NCI-H1694 treated with DMSO at 0.1 percent for 48 hours (cell line): ENCODE measurements at regions not wholly inside any gene's neighbourhood (a gene's known extent, or its start where the extent isn't known, plus 50 kb on each side); places are given as distances from the start of the nearest gene placed in this dataset.
"Not testable (repeated sequence)": the region's sequence is repeated elsewhere in the genome, so short reads cannot be mapped to it uniquely, and the experiment has no call there.

Experiments
- DNase-seq: peaks from one replicate; lab custom pipeline; 2025; lab: John Stamatoyannopoulos, UW

DNA sequence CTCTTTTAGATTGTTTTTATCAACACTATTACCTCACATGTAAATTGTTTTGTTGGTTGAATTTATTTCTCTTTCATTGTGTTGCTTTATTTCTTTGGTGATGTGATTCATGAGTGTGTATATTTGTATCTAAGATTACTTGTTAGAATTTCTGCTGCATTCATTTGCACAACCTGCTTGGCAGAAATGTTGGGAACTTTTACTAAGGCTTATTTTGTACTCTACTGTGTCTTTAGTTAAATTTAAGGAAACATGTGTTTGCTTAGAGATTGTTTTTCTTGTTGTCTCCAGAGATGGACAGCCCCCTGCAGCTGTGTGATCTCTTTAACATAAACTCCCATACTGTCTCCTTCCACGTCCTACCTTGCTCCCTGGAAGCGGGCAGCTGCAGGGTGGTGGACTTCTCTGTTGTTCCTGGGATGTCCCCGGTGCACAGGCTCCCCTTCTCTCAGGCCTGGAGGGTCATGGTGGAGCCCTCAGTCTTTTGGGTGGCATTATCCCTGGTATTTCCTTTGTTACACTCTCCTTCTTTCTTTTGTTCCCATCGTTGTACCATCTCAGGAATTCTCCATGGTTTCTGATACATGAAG is 212.0 kb upstream of the SPRY2 start:
- no peak for DNase-seq

DNA sequence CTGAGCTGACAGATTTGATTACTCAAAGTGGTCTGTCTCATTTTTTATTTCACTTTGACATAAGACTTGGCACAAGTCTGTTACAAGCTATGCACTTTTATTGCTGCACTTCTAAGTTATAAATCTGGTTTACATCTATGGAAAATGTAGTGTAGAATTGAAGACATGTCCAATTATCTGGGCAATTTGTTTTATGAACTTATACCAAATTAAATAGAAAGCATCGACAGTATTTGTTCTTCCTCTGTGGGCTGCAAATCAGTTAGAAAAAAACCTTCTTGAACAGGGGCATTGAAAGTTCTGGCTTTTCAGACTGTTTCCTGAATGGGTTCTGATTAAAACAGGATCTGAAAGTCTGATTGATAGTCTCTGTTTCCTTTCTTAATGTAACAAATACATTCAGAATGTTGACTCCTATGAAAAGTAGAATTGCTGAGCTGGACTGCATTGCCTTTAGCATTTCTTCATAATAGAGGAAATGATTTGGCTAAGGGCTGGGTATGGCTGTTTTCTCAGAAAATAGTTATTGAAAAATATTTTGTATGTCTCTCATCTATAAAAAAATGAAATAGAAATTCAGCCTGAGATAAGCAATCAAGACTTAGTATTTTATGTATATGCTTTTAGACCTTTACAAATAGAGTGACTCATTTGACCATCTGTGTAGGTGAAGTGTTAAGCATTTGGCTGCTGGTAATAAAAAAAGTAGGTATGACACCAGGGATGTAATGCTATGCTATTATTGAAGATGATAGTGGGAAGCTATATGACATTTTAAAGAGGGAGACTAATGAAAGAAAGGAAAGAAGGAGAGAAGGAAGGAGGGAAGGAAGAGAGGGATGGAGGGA is 210.9 kb upstream of the SPRY2 start:
- no peak for DNase-seq

DNA sequence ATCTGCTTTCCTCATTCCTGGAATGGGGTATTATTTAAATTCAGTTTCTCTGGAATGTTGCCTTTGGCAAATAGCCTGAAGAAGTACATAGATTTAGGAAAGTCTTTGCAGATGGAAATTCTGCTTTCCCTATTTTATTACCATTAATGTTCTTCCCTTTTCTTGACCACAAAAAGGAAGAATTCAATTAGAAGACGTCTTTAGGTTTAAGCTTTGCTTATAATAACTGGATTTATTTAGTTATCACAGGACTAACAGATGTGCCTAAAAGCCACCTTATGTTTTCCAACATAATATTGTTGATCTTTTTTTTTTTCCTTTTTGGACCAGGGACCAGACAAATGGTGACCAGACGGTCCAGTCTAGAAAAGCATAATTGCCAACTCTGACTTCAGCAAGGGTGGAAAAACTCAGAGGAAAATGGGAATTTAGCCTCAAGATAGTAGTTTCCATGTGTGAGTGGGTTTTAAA is 210.1 kb upstream of the SPRY2 start:
- no peak for DNase-seq

DNA sequence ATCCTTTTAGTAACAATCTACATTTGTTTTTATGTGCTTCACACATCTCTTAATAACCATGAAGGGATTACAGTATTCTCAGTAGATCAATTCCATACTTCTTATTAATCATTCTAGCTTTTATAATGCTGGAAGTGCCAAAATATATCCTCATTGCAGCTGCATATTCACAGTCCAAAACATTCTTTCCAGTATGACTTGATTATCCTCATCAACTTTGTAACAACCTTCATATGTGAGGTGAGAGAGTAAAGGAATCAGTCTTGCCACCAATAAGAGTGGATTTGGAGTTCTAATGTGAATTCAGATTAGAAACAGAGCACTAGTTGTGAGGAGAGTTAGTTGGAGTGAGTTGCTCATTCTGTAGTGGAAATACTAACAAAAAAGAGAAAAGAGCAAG is 208.0 kb upstream of the SPRY2 start:
- no peak for DNase-seq

DNA sequence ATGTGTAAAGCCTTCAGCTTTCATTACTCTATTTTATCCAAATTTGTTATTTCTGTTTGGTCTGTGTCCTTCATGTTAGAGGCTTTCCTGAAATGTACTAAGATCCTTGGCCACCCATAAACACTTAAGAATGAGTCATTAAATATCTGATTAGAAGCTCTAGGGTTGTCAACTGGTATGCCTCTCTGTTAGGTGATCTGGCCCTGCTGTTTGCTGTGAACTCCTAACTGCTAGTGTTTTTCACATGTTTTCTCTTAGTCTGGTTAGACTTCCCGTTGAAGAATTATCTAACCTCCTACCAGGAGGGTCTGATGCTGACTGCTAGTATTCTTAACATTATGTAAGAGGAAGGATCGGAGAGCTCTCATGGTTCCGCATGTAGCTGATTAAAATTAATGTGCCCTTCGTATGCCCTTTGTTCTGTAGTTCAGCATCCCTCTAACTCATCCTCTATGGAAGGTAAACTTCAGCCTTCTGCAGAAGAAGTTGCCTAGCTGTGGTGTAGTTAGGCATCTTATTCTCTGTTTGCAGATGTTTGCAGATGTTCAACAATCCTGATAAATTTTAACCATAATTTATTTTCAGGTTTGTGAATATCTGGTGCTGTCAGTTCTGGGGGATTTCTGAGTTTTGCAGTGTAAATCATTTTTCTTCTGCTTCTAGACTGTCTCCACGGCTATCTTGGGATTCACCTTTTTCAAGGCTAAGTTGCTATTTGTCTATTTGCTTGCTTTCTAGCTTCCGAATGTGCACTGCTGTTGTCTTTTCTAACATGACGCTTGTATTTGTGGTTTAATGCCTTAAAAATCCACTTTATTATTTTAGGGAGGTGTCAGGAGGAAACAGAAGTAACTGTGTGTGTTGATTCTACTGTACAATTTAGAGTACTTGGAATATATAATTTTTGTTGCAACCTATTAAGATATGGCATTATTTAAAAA is 207.2 kb upstream of the SPRY2 start:
- DNase-seq = no peak

DNA sequence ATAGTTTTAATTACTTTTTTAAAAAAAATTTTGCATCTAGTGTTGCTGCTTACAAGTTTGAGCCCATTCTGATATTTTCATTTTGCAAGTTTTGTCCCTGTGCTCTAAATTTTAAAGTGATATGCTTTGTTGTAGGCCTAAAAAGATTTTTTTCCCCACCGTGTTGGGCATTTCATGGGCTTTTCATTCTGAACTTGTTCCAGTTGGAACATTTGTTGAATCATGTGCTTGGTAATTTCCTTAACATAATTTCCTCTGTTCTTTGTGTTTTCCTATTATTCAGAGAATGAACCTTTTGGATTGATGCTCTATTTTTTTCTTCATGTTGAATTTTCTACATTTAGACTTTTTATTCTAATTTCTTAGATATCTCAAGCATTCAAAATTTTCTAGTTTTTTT is 206.4 kb upstream of the SPRY2 start:
- no peak for DNase-seq

DNA sequence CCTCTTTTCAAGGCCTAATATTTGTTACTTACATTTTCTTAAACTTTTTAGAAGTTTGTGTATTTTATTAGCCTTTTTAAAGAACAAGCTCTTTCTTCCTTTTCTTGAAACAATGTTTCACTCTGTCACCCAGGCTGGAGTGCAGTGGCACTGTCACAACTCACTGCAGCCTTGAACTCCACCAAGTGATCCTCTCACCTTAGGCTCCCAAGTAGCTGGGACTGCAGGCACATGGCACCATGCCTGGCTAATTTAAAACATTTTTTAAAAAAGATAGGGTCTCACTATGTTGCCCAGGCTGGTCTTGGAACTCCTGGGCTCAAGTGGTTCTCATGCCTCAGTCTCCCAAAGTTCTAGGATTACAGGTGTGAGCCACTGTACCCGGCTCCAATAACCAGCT is 192.2 kb upstream of the SPRY2 start:
- DNase-seq = no peak

DNA sequence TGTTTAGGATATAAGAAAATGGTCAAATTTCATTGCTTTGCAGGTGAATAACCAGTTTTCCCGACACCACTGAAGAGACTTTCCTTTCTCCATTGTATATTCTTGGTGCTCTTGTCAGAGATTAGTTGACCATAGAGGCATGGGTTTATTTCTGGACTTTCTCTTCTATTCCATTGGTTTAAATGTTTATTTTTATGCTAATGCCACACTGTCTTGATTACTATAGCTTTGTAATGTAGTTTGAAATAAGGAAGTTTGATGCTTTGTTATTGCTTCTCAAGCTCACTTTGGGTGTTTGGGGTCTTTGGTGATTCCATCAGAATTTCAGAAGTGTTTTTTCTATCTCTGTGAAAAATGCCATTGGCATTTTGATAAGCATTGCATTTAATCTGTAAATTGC is 190.0 kb upstream of the SPRY2 start:
- DNase-seq = no peak

DNA sequence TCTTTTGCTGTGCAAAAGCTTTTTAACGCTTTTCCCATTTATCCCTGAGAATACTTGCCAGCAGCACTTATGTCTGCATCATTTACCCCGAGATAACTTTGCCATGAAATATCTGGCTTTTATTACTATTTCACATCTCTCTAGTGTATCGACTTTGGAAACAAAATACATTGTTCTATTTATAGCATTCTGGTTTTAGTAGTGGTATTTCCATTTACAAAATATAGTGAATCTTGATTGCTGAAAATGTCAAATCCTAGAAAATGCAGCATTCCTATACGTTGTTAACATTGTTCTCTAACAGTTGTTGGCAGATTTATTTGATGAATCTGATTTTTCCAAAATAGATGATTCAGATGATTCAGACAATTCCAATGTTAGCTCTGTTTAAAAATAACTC is 189.3 kb upstream of the SPRY2 start:
- DNase-seq = no peak

DNA sequence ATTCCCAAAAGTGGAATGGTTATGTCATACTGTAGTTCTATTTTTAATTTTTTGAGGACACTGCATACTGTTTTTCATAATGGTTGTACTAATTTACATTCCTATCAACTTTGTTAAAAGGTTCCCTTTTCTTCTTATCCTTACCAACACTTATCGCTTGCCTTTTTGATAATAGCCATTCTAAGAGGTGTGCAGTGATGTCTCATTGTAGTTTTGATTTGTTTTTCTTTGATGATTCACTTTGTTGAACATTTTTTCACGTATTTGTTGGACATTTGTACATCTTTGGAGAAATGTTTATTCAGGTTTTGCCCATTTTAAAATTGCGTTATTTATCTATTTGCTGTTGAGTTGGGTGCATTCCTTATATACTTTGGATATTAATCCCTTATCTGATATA is 188.8 kb upstream of the SPRY2 start:
- DNase-seq = no peak

DNA sequence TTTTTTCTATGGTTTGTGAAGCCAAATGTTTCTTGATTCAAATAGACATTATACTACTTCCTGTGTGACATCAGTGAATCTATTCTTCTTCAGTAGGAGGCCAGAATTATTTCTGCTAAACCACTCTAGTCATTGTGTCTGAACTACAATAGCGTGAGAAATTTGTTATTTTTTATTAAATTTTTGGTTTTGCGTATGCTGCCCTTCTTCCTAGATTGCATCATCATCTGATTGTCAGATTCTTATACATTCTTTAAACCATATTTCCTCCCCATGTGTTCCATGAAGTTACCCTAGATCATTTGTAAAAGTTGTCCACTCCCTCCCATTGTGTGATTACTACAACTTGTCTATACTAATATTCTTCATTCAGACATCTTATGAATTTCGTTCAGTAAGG is 187.8 kb upstream of the SPRY2 start:
- DNase-seq = no peak

DNA sequence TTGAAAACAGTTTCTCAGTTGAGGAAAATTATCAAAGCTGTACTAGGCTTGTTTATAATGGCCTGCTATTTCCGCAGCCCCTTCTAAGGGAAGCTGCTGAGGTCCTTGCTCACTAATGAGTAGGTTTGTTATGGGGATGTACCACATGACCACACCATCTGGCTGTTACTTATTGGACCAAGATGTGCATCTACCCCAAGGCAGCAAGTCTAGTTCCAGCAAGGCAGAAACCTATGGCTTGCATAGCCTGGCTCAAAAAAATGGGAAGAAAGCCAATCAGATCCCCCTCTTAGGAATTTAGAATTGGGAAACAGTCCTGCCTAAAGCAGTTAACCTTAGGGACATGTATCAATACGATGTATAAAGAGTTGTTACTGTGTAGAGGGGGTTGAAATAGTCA is 186.5 kb upstream of the SPRY2 start:
- no peak for DNase-seq

DNA sequence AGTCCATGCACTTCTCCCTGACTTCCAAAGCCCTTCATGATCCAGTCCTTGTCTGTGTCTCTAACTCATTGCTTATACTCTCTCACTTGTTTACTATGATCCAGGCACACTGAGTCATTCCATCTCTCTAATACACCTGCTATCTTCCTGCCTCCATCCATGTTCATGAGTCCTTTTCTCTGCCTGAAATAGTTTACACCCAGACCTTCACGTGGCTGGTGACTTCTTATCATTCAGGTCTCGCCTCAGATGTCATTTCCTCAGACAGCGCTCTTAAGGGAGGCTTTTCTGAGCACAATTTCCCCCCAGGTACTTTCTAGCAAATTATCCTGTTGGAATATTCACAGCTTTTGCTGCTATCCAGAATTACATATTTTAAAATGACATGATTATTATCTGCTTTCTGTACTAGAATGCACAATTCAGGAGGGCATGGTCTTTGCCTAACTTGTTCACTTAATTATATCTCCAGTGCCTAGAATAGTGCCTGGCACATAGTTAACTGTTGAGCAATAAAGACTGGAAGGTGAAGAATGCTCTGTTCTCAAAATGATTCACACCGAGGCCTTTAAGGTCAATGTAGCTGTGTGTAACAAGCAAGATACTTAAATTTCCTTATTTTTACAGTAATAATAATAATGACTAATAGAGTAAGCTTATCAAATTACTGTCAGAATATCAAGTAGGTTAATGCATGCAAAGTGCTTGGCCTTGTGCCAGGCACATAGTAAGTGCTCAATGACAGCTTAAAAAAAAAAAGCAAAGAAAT is 183.7 kb upstream of the SPRY2 start:
- DNase-seq = no peak

DNA sequence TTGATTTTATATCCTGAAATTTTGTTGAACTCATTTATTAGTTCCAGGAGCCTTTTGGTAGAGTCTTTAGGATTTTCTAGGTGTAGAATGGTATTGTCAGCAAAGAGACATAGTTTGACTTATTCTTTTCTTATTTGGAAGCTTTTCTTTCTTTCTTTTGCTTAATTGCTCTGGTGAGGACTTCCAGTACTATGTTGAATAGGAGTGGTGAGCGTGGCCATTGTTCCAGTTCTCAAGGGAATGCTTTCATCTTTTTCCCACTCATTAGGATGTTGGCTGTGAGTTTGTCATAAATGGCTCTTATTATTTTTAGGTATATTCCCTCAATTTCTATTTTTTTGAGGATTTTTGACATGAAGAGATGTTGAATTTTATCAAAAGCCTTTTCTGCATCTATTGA is 182.2 kb upstream of the SPRY2 start:
- DNase-seq = no peak

DNA sequence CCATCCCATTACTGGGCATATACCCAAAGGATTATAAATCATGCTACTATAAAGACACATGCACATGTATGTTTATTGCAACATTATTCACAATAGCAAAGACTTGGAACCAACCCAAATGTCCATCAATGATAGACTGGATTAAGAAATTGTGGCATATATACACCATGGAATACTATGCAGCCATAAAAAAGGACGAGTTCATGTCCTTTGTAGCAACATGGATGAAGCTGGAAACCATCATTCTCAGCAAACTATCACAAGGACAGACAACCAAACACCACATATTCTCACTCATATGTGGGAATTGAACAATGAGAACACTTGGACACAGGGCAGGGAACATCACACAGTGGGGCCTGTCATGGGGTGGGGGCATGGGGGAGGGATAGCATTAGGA is 181.5 kb upstream of the SPRY2 start:
- DNase-seq = not testable (repeated sequence)

DNA sequence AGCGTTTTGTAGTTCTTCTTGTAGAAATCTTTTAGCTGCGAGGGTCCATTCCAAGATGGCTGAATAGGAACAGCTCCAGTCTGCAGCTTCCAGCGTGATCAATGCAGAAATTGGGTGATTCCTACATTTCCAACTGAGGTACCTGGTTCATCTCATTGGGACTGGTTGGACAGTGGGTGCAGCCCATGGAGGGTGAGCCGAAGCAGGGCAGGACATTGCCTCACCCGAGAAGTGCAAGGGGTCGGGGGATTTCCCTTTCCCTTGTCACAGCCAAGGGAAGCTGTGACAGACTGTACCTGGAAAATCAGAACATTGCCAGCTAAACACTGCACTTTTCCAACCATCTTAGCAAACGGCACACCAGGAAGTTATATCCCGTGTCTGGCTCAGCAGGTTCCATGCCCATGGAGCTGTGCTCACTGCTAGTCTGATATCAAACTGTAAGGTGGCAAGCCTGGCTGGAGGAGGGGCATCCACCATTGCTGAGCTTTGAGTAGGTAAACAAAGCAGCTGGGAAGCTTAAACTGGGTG is 176.0 kb upstream of the SPRY2 start:
- DNase-seq = no peak

DNA sequence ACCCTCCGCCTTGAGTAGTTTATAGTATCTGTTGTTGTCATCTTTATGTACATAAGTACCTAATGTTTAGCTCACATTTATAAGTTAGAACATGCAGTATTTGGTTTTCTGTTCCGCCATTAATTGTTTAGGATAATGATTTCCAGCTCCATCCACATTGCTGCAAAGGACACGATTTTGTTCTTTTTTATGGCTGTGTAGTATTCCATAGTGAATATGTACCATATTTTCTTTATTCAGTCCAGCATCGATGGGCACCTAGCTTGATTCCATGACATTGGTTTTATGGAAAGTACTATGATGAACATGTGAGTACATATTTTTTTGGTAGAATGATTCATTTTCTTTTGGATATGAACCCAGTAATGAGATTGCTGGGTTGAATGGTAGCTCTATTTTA is 174.4 kb upstream of the SPRY2 start:
- DNase-seq = no peak

DNA sequence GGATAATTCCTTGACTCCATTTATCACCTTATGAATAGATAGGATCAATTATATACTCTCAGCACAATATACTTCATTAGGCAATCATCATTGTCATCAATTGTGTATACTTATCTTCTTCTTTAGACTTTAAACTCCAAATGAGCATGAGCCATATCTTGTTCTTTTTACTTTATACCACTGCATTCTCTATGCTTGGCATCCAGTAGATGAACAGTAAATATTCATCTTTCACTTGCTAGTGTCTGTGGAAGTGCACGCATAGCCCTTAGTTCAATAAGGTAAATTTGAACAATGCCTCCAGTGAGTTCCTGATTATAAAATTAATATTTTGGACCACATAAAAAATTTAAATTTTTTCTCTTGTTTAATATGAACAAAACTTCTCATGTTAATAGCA is 172.3 kb upstream of the SPRY2 start:
- DNase-seq = no peak

DNA sequence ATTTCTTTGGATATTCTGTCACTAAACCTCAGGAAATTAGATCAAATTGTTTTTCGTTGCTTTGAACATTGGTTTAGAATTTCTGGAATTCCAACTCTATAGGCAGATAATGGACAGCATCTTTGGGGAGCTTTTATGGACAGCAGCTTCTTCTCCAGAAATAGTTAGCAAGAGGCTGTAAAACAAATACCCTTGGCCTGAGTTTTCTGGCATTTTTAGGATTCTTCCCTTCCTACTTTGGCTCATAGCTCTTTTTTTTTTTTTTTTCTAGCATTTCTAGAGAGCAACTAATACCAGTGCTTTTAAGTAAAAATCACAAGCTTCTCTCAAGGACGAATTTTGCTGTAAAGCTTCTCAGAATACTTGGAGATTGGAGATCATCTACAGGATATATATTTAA is 169.8 kb upstream of the SPRY2 start:
- DNase-seq = no peak

DNA sequence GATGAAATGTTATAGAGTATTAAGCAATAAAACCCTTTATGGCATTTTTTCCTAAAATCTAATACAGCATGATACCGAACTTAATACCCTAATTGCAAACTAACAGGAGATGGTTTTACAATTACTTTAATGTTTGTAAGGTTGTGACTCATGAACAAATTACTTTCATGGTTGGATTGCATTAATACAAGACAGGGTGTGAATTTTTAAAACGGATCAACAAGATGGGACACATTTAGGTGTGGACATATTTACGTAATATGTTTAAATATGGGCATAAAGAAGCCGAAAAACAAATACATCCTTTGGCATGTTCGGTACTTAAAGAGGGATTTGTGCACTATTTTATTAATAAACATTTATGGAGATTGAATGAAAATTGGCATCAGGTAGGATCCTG is 168.3 kb upstream of the SPRY2 start:
- no peak for DNase-seq

DNA sequence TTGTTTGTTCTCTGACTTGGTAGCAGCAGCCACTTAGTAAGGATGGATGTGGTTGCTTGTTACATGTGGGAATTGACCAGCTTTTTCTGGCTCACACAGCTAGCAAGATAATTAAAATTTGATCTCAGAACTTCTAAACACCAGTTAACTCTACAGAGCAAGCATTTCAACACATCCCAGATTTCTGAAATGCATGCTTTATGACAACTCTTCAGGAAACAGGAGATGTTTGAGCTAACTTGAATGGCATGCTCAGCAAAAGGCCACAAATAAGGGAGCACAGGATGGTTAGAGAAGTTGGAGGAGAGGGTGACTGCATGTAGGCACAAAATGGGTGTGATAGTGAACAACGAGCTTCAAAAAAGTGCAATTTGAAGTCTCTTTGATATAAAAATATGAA is 167.1 kb upstream of the SPRY2 start:
- DNase-seq = no peak

DNA sequence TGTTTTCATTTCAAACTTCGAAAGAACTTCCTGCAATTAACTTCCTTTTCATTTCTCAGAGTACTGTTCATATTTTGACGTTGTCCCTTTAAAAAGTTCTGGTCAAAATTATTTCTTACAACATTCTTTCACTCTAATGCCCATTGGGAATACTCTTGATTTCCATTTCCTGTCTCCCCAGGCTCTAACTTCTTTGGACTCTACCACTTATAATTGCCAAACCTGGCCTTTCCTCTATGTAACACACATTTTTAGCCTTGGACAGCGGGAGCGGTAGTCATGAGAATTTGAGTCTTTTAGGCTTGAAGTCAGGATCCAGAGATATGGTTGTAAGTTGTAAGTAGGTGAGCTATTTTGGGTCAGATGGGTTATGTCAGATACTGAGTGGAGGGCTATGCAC is 163.5 kb upstream of the SPRY2 start:
- no peak for DNase-seq
